GM23338 (cell line): ENCODE measurements at regions not wholly inside any gene's neighbourhood (a gene's known extent, or its start where the extent isn't known, plus 50 kb on each side); places are given as distances from the start of the nearest gene placed in this dataset.

Experiments
- ATAC-seq: fragments of 200-7000 bp; cut with Tn5 transposase; 3 replicates; pipeline ENCODE4 v1.9.1; 2020
- DNase-seq: peaks from one replicate; pipeline ENCODE4 v3.0.0-alpha.2; 2015; ENCODE audit warnings: low spot score
- H2AFZ ChIP-seq: fragments of 200-600 bp; sonication (generic); 2 replicates; pipeline ENCODE4 v1.8.0; 2016; ENCODE audit warnings: antibody characterized with exemption, mild to moderate bottlenecking, moderate library complexity
- H3F3A ChIP-seq: fragments of 200-600 bp; sonication (generic); replicated peaks from 2 replicates; pipeline ENCODE4 v1.8.0; 2017; ENCODE audit warnings: antibody characterized with exemption, mixed run types, low read depth
- H3K27ac ChIP-seq: fragments of 200-600 bp; sonication (generic); 2 replicates; pipeline ENCODE4 v1.6.1; 2016; ENCODE audit warnings: low read depth
- H3K27me3 ChIP-seq: fragments of 200-600 bp; sonication (generic); 2 replicates; pipeline ENCODE4 v1.8.0; 2016; ENCODE audit warnings: mild to moderate bottlenecking, mixed run types, moderate library complexity; ENCODE audit not compliant: insufficient read depth
- H3K36me3 ChIP-seq: fragments of 200-600 bp; sonication (generic); 2 replicates; pipeline ENCODE4 v1.8.0; 2016; ENCODE audit warnings: mild to moderate bottlenecking; ENCODE audit not compliant: insufficient read depth
- H3K4me1 ChIP-seq: fragments of 200-600 bp; sonication (generic); 2 replicates; pipeline ENCODE4 v1.8.0; 2016; ENCODE audit warnings: mild to moderate bottlenecking, moderate library complexity; ENCODE audit not compliant: insufficient read depth
- H3K4me2 ChIP-seq: fragments of 200-600 bp; sonication (generic); 2 replicates; pipeline ENCODE4 v1.7.1; 2017; ENCODE audit warnings: mixed run types
- H3K4me3 ChIP-seq: fragments of 200-600 bp; sonication (generic); 2 replicates; pipeline ENCODE4 v1.6.1; 2016; ENCODE audit warnings: mixed run types
- H3K79me2 ChIP-seq: fragments of 200-600 bp; sonication (generic); replicated peaks from 2 replicates; pipeline ENCODE4 v1.8.0; 2017; ENCODE audit warnings: mild to moderate bottlenecking; ENCODE audit not compliant: insufficient read depth
- H3K9me2 ChIP-seq: fragments of 200-600 bp; sonication (generic); 2 replicates; pipeline ENCODE4 v1.8.0; 2017; ENCODE audit not compliant: insufficient read depth
- H4K20me1 ChIP-seq: fragments of 200-600 bp; sonication (generic); replicated peaks from 2 replicates; pipeline ENCODE4 v1.8.0; 2017; ENCODE audit warnings: mild to moderate bottlenecking; ENCODE audit not compliant: insufficient read depth
- H3K27ac Mint-ChIP-seq: 2 replicates; pipeline ENCODE4 v1.8.0; 2020; ENCODE audit warnings: inconsistent platforms, mild to moderate bottlenecking, moderate library complexity, mixed read lengths
- H3K27me3 Mint-ChIP-seq: 3 replicates; pipeline ENCODE4 v1.8.0; 2022; ENCODE audit warnings: low read depth, mild to moderate bottlenecking, moderate library complexity, mixed read lengths, inconsistent platforms; ENCODE audit not compliant: insufficient read depth, poor library complexity
- H3K36me3 Mint-ChIP-seq: 3 replicates; pipeline ENCODE4 v1.8.0; 2021; ENCODE audit warnings: low read depth, mild to moderate bottlenecking, inconsistent platforms, moderate library complexity, mixed read lengths
- H3K4me1 Mint-ChIP-seq: 3 replicates; pipeline ENCODE4 v1.8.0; 2020; ENCODE audit warnings: mild to moderate bottlenecking, inconsistent platforms, mixed read lengths
- H3K4me3 Mint-ChIP-seq: 3 replicates; pipeline ENCODE4 v1.8.0; 2021; ENCODE audit warnings: moderate library complexity, mild to moderate bottlenecking, inconsistent platforms, mixed read lengths
- H3K9me3 Mint-ChIP-seq: 3 replicates; pipeline ENCODE4 v1.8.0; 2020; ENCODE audit warnings: moderate library complexity, mild to moderate bottlenecking, inconsistent platforms, mixed read lengths
- CREB1 ChIP-seq: fragments of 250-450 bp; sonication (Bioruptor Pico); IDR thresholded peaks from 2 replicates; pipeline ENCODE4 v1.5.0; 2020; ENCODE audit warnings: low read depth, mild to moderate bottlenecking, moderate library complexity
- EZH2 ChIP-seq: fragments of 200-600 bp; sonication (generic); IDR thresholded peaks from one replicate; pipeline ENCODE4 v1.8.0; 2017; ENCODE audit warnings: antibody characterized with exemption, mild to moderate bottlenecking, low read depth; ENCODE audit not compliant: unreplicated experiment
- EZH2phosphoT487 ChIP-seq: fragments of 200-600 bp; sonication (generic); IDR thresholded peaks from one replicate; pipeline ENCODE4 v1.8.1; 2018; ENCODE audit warnings: antibody characterized with exemption; ENCODE audit not compliant: unreplicated experiment
- JUNB ChIP-seq: IDR thresholded peaks from one replicate; pipeline ENCODE4 v1.6.1; 2016; ENCODE audit warnings: antibody characterized with exemption; ENCODE audit not compliant: unreplicated experiment
- NANOG ChIP-seq: IDR thresholded peaks from 2 replicates; pipeline ENCODE4 v1.6.1; 2016; ENCODE audit warnings: antibody characterized with exemption, borderline replicate concordance
- POLR2AphosphoS5 ChIP-seq: IDR thresholded peaks from 2 replicates; pipeline ENCODE4 v1.6.1; 2016; ENCODE audit warnings: antibody characterized with exemption, low read depth
- STAT1 ChIP-seq: IDR thresholded peaks from one replicate; pipeline ENCODE4 v1.6.1; 2016; ENCODE audit warnings: antibody characterized with exemption; ENCODE audit not compliant: unreplicated experiment
- ZNF114 ChIP-seq: fragments of 250-450 bp; sonication (Bioruptor Pico); IDR thresholded peaks from 2 replicates; pipeline ENCODE4 v1.5.0; 2020; ENCODE audit warnings: mild to moderate bottlenecking, moderate library complexity
- ZNF331 ChIP-seq: fragments of 250-450 bp; sonication (Bioruptor Pico); IDR thresholded peaks from 2 replicates; pipeline ENCODE4 v1.5.0; 2020; ENCODE audit warnings: low read depth, mild to moderate bottlenecking, moderate library complexity
- TF ChIP-seq, protein P1 (sequence below): fragments of 250-450 bp; sonication (Bioruptor Pico); IDR thresholded peaks from 2 replicates; pipeline ENCODE4 v1.5.0; 2020; ENCODE audit warnings: mild to moderate bottlenecking, moderate library complexity
- TF ChIP-seq, protein P2 (sequence below): IDR thresholded peaks from 2 replicates; pipeline ENCODE4 v1.6.1; 2016; ENCODE audit warnings: antibody characterized with exemption
- TF ChIP-seq, protein P3 (sequence below): IDR thresholded peaks from one replicate; pipeline ENCODE4 v1.6.1; 2018; ENCODE audit warnings: antibody characterized with exemption; ENCODE audit not compliant: unreplicated experiment
- TF ChIP-seq, protein P4 (sequence below), 2 experiments: fragments of 200-600 bp in 1 of 2; sonication (generic) in 1 of 2; conservative IDR thresholded peaks; 2 replicates each; pipeline versions ENCODE4 v1.5.1 to v1.6.1; 2016 to 2017; ENCODE audit warnings: antibody characterized with exemption in 2 of 2, low read depth in 2 of 2, mild to moderate bottlenecking in 2 of 2, moderate library complexity in 1 of 2

DNA sequence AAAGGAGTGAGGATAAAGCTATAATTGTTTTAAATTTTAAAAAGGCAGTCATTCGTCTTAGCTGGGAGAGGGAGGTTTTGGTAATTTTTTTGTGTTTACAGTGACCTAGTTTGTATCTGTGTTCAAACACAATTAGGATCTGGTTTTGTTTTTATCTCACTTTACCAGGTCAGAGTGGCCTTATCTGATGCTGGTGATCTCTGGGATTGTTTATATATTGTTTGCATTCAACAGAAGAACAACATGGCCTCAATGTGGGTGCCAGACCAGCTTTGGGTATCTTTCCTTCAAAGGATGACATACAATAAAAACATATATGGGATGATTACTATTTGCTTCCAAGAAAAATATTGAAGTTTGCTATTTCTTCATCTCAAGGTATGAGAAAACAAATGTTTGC lies 272.2 kb upstream of the UGT8 start:
- H2AFZ ChIP-seq, result no peak overlapping the region
- ATAC-seq (no peak), DNase-seq (no peak)
- H3K27me3 ChIP-seq, result no peaks in the 10 kb centered on the region
- Mint-ChIP-seq H3K4me1 (no peaks in the 10 kb centered on the region), H3K4me3 (no peak overlapping the region), H3K27me3 (no peaks in the 10 kb centered on the region), H3K36me3 (no peaks in the 10 kb centered on the region), H3K9me3 (no peaks in the 10 kb centered on the region), H3K27ac (no peak overlapping the region)
- no peak overlapping the region for H3K4me2 ChIP-seq
- no peaks in the 10 kb centered on the region for H3K79me2 ChIP-seq
- no peaks in the 10 kb centered on the region for H3K9me2 ChIP-seq
- H3K4me1 ChIP-seq, result no peaks in the 10 kb centered on the region
- no peak for TF ChIP-seq POLR2AphosphoS5
- TF ChIP-seq, protein P1, sequence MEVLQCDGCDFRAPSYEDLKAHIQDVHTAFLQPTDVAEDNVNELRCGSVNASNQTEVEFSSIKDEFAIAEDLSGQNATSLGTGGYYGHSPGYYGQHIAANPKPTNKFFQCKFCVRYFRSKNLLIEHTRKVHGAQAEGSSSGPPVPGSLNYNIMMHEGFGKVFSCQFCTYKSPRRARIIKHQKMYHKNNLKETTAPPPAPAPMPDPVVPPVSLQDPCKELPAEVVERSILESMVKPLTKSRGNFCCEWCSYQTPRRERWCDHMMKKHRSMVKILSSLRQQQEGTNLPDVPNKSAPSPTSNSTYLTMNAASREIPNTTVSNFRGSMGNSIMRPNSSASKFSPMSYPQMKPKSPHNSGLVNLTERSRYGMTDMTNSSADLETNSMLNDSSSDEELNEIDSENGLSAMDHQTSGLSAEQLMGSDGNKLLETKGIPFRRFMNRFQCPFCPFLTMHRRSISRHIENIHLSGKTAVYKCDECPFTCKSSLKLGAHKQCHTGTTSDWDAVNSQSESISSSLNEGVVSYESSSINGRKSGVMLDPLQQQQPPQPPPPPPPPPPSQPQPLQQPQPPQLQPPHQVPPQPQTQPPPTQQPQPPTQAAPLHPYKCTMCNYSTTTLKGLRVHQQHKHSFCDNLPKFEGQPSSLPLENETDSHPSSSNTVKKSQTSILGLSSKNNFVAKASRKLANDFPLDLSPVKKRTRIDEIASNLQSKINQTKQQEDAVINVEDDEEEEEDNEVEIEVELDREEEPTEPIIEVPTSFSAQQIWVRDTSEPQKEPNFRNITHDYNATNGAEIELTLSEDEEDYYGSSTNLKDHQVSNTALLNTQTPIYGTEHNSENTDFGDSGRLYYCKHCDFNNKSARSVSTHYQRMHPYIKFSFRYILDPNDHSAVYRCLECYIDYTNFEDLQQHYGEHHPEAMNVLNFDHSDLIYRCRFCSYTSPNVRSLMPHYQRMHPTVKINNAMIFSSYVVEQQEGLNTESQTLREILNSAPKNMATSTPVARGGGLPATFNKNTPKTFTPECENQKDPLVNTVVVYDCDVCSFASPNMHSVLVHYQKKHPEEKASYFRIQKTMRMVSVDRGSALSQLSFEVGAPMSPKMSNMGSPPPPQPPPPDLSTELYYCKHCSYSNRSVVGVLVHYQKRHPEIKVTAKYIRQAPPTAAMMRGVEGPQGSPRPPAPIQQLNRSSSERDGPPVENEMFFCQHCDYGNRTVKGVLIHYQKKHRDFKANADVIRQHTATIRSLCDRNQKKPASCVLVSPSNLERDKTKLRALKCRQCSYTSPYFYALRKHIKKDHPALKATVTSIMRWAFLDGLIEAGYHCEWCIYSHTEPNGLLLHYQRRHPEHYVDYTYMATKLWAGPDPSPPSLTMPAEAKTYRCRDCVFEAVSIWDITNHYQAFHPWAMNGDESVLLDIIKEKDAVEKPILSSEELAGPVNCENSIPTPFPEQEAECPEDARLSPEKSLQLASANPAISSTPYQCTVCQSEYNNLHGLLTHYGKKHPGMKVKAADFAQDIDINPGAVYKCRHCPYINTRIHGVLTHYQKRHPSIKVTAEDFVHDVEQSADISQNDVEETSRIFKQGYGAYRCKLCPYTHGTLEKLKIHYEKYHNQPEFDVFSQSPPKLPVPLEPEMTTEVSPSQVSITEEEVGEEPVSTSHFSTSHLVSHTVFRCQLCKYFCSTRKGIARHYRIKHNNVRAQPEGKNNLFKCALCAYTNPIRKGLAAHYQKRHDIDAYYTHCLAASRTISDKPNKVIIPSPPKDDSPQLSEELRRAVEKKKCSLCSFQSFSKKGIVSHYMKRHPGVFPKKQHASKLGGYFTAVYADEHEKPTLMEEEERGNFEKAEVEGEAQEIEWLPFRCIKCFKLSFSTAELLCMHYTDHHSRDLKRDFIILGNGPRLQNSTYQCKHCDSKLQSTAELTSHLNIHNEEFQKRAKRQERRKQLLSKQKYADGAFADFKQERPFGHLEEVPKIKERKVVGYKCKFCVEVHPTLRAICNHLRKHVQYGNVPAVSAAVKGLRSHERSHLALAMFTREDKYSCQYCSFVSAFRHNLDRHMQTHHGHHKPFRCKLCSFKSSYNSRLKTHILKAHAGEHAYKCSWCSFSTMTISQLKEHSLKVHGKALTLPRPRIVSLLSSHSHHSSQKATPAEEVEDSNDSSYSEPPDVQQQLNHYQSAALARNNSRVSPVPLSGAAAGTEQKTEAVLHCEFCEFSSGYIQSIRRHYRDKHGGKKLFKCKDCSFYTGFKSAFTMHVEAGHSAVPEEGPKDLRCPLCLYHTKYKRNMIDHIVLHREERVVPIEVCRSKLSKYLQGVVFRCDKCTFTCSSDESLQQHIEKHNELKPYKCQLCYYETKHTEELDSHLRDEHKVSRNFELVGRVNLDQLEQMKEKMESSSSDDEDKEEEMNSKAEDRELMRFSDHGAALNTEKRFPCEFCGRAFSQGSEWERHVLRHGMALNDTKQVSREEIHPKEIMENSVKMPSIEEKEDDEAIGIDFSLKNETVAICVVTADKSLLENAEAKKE (CRISPR knock-in tag), result no peak
- no peak for TF ChIP-seq ZNF114 (CRISPR knock-in tag)
- TF ChIP-seq EZH2, result no peak
- TF ChIP-seq EZH2phosphoT487, result no peak
- no peak for TF ChIP-seq CREB1 (CRISPR knock-in tag)
- no peak for TF ChIP-seq JUNB
- TF ChIP-seq, protein P2, sequence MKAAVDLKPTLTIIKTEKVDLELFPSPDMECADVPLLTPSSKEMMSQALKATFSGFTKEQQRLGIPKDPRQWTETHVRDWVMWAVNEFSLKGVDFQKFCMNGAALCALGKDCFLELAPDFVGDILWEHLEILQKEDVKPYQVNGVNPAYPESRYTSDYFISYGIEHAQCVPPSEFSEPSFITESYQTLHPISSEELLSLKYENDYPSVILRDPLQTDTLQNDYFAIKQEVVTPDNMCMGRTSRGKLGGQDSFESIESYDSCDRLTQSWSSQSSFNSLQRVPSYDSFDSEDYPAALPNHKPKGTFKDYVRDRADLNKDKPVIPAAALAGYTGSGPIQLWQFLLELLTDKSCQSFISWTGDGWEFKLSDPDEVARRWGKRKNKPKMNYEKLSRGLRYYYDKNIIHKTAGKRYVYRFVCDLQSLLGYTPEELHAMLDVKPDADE, result no peak
- TF ChIP-seq, protein P3, sequence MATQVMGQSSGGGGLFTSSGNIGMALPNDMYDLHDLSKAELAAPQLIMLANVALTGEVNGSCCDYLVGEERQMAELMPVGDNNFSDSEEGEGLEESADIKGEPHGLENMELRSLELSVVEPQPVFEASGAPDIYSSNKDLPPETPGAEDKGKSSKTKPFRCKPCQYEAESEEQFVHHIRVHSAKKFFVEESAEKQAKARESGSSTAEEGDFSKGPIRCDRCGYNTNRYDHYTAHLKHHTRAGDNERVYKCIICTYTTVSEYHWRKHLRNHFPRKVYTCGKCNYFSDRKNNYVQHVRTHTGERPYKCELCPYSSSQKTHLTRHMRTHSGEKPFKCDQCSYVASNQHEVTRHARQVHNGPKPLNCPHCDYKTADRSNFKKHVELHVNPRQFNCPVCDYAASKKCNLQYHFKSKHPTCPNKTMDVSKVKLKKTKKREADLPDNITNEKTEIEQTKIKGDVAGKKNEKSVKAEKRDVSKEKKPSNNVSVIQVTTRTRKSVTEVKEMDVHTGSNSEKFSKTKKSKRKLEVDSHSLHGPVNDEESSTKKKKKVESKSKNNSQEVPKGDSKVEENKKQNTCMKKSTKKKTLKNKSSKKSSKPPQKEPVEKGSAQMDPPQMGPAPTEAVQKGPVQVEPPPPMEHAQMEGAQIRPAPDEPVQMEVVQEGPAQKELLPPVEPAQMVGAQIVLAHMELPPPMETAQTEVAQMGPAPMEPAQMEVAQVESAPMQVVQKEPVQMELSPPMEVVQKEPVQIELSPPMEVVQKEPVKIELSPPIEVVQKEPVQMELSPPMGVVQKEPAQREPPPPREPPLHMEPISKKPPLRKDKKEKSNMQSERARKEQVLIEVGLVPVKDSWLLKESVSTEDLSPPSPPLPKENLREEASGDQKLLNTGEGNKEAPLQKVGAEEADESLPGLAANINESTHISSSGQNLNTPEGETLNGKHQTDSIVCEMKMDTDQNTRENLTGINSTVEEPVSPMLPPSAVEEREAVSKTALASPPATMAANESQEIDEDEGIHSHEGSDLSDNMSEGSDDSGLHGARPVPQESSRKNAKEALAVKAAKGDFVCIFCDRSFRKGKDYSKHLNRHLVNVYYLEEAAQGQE, result no peak
- TF ChIP-seq NANOG, result no peak
- no peak for TF ChIP-seq STAT1
- TF ChIP-seq, protein P4, sequence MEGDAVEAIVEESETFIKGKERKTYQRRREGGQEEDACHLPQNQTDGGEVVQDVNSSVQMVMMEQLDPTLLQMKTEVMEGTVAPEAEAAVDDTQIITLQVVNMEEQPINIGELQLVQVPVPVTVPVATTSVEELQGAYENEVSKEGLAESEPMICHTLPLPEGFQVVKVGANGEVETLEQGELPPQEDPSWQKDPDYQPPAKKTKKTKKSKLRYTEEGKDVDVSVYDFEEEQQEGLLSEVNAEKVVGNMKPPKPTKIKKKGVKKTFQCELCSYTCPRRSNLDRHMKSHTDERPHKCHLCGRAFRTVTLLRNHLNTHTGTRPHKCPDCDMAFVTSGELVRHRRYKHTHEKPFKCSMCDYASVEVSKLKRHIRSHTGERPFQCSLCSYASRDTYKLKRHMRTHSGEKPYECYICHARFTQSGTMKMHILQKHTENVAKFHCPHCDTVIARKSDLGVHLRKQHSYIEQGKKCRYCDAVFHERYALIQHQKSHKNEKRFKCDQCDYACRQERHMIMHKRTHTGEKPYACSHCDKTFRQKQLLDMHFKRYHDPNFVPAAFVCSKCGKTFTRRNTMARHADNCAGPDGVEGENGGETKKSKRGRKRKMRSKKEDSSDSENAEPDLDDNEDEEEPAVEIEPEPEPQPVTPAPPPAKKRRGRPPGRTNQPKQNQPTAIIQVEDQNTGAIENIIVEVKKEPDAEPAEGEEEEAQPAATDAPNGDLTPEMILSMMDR (conservative IDR thresholded peaks at IDR 0.05; ENCODE audit: low read depth in 2 of 2), result no peak
- TF ChIP-seq ZNF331, result no peak
- no peak overlapping the region for H3K27ac ChIP-seq
- no peaks in the 10 kb centered on the region for H4K20me1 ChIP-seq
- no peak overlapping the region for H3K4me3 ChIP-seq
- no peaks in the 10 kb centered on the region for H3F3A ChIP-seq
- no peaks in the 10 kb centered on the region for H3K36me3 ChIP-seq
